GM12878 (cell line): ENCODE measurements at regions not wholly inside any gene's neighbourhood (a gene's known extent, or its start where the extent isn't known, plus 50 kb on each side); places are given as distances from the start of the nearest gene placed in this dataset.

ENCODE experiments used
- ATAC-seq: fragments of 200-7000 bp; cut with Tn5 transposase; 3 replicates; pipeline ENCODE4 v1.9.1; 2020; ENCODE audit warnings: mild to moderate bottlenecking, moderate library complexity
- BruUV-seq: library from RNA; stranded (reverse); fragments of 400-500 nt; replicated peaks from 2 replicates; lab custom pipeline; 2021; lab: Mats Ljungman, UMichigan
- CTCF ChIA-PET: fragments of 300-600 bp; sonication (Branson Sonifier 250); formaldehyde crosslinking; extraction: SDS; loops from one replicate; lab custom pipeline; 2021; ENCODE audit warnings: inconsistent platforms; lab: Yijun Ruan, JAX
- POLR2A ChIA-PET: fragments of 350-600 bp; formaldehyde crosslinking; extraction: SDS; loops from one replicate; lab custom pipeline; 2021; ENCODE audit warnings: inconsistent platforms; lab: Charles Lee
- RAD21 ChIA-PET: fragments of 300-600 bp; sonication (Branson Sonifier 250); formaldehyde crosslinking; loops from one replicate; lab custom pipeline; 2023; ENCODE audit warnings: antibody characterized with exemption; ENCODE audit not compliant: unreplicated experiment; lab: Charles Lee
- SMC1A ChIA-PET: fragments of 300-600 bp; sonication (Branson Sonifier 250); formaldehyde crosslinking; loops from one replicate; lab custom pipeline; 2023; ENCODE audit not compliant: unreplicated experiment, uncharacterized antibody; lab: Charles Lee
- DNase-seq: peaks from one replicate; pipeline ENCODE4 v3.0.0-alpha.2; 2011; ENCODE audit warnings: low read depth, low spot score
- FAIRE-seq: peaks from 3 replicates; lab custom pipeline; 2011; peaks lifted over from hg19 to GRCh38; lab: Jason Lieb, UNC
- H2AFZ ChIP-seq: 2 replicates; pipeline ENCODE4 v1.6.0; 2011; ENCODE audit warnings: low read depth, low read length, control low read depth; ENCODE audit not compliant: control insufficient read depth
- H3K27ac ChIP-seq: 2 replicates; pipeline ENCODE4 v1.5.1; 2011; ENCODE audit warnings: control low read depth; ENCODE audit not compliant: control insufficient read depth, insufficient read depth
- H3K27me3 ChIP-seq, 2 experiments: replicated peaks in 1 of 2; 2 replicates each; pipeline versions ENCODE4 v1.6.0 to v1.6.1; 2011; ENCODE audit warnings: low read length in 1 of 2; ENCODE audit not compliant: control insufficient read depth in 2 of 2, insufficient read depth in 2 of 2
- H3K36me3 ChIP-seq, 2 experiments: 2 replicates each; pipeline ENCODE4 v1.5.1; 2011; ENCODE audit warnings: low read length in 1 of 2; ENCODE audit not compliant: control insufficient read depth in 2 of 2, insufficient read depth in 2 of 2
- H3K4me1 ChIP-seq: 2 replicates; pipeline ENCODE4 v1.6.1; 2011; ENCODE audit warnings: mild to moderate bottlenecking, low read length, moderate library complexity, mixed read lengths; ENCODE audit not compliant: control insufficient read depth, insufficient read depth
- H3K4me2 ChIP-seq: 2 replicates; pipeline ENCODE4 v1.6.0; 2011; ENCODE audit warnings: control low read depth; ENCODE audit not compliant: control insufficient read depth, insufficient read depth
- H3K4me3 ChIP-seq: fragments of 200-600 bp; sonication (generic); 2 replicates; pipeline ENCODE4 v1.5.1; 2016
- H3K79me2 ChIP-seq: 2 replicates; pipeline ENCODE4 v1.6.0; 2011; ENCODE audit warnings: low read length; ENCODE audit not compliant: control insufficient read depth, insufficient read depth
- H3K9ac ChIP-seq: 2 replicates; pipeline ENCODE4 v1.8.0; 2011; ENCODE audit warnings: low read length, control low read depth, mixed read lengths; ENCODE audit not compliant: control insufficient read depth, insufficient read depth
- H3K9me3 ChIP-seq: replicated peaks from 3 replicates; pipeline ENCODE4 v1.5.1; 2011; ENCODE audit warnings: mild to moderate bottlenecking, low read length; ENCODE audit not compliant: control insufficient read depth, insufficient read depth
- H4K20me1 ChIP-seq: 2 replicates; pipeline ENCODE4 v1.6.0; 2011; ENCODE audit not compliant: control insufficient read depth, insufficient read depth
- BMI1 ChIP-seq: fragments of 450-650 bp; IDR thresholded peaks from 2 replicates; pipeline ENCODE4 v1.6.1; 2016; ENCODE audit warnings: mild to moderate bottlenecking, moderate library complexity, borderline replicate concordance
- CHD4 ChIP-seq: fragments of 200-600 bp; sonication (generic); IDR thresholded peaks from 2 replicates; pipeline ENCODE4 v1.6.1; 2016; ENCODE audit warnings: mild to moderate bottlenecking
- DPF2 ChIP-seq: fragments of 450-650 bp; IDR thresholded peaks from 2 replicates; pipeline ENCODE4 v1.6.1; 2017; ENCODE audit warnings: mild to moderate bottlenecking
- NFYB ChIP-seq: IDR thresholded peaks from 2 replicates; pipeline ENCODE4 v1.6.1; 2011; ENCODE audit warnings: low read depth, mild to moderate bottlenecking, low read length, improper control_type of control experiment, moderate library complexity; ENCODE audit not compliant: insufficient read depth
- NRF1 ChIP-seq: conservative IDR thresholded peaks from 2 replicates; pipeline ENCODE4 v1.6.1; 2011; ENCODE audit warnings: mild to moderate bottlenecking, low read depth, low read length, improper control_type of control experiment
- PKNOX1 ChIP-seq: fragments of 450-650 bp; IDR thresholded peaks from 2 replicates; pipeline ENCODE4 v1.6.1; 2016; ENCODE audit warnings: mild to moderate bottlenecking
- POLR2AphosphoS2 ChIP-seq: IDR thresholded peaks from 2 replicates; pipeline ENCODE4 v1.6.1; 2011; ENCODE audit warnings: low read depth, mild to moderate bottlenecking, low read length, improper control_type of control experiment, moderate library complexity
- POU2F2 ChIP-seq: IDR thresholded peaks from 3 replicates; pipeline ENCODE4 v1.6.1; 2011; ENCODE audit warnings: low read depth, mild to moderate bottlenecking, low read length, borderline replicate concordance
- RFX5 ChIP-seq: IDR thresholded peaks from 2 replicates; pipeline ENCODE4 v1.6.1; 2011; ENCODE audit warnings: low read depth, low read length, improper control_type of control experiment
- RUNX3 ChIP-seq: IDR thresholded peaks from 2 replicates; pipeline ENCODE4 v1.6.1; 2012; ENCODE audit warnings: low read length, inconsistent platforms
- SREBF1 ChIP-seq: IDR thresholded peaks from 2 replicates; pipeline ENCODE4 v1.6.1; 2012; ENCODE audit warnings: mild to moderate bottlenecking, low read length
- SREBF2 ChIP-seq: IDR thresholded peaks from 2 replicates; pipeline ENCODE4 v1.6.1; 2012; ENCODE audit warnings: mild to moderate bottlenecking, low read length
- SUZ12 ChIP-seq: fragments of 200-600 bp; sonication (generic); IDR thresholded peaks from one replicate; pipeline ENCODE4 v1.6.1; 2018; ENCODE audit warnings: antibody characterized with exemption, mild to moderate bottlenecking; ENCODE audit not compliant: unreplicated experiment
- TAF1 ChIP-seq: IDR thresholded peaks from 2 replicates; pipeline ENCODE4 v1.6.1; 2011; ENCODE audit warnings: mild to moderate bottlenecking, low read depth, low read length, borderline replicate concordance
- ZNF207 ChIP-seq: fragments of 450-650 bp; IDR thresholded peaks from 2 replicates; pipeline ENCODE4 v1.6.1; 2014; ENCODE audit warnings: antibody characterized with exemption, mild to moderate bottlenecking, borderline replicate concordance
- ZNF687 ChIP-seq: fragments of 450-650 bp; IDR thresholded peaks from 2 replicates; pipeline ENCODE4 v1.6.1; 2017; ENCODE audit warnings: mild to moderate bottlenecking, moderate library complexity
- WGBS: methylation state at CpG from one replicate; pipeline ENCODE4 v1.1.6; 2016; ENCODE audit warnings: low lambda C conversion rate; ENCODE audit not compliant: insufficient replicate concordance, insufficient coverage; ENCODE audit errors: missing lambda C conversion rate; 5-methylcytosine and 5-hydroxymethylcytosine counted together
- in situ Hi-C: fragments of 300-500 bp; cut with MboI; formaldehyde crosslinking; loops from 9 replicates; pipeline ENCODE4 v1.14.3; 2018; ENCODE audit warnings: mixed read lengths
- intact Hi-C: fragments of 100-400 bp; cut with micrococcal nuclease; formaldehyde crosslinking; loops from one replicate; pipeline ENCODE4 v1.14.2; 2022; ENCODE audit not compliant: unreplicated experiment

GRCh38 chr15:69551391-69552056 lies 98.9 kb downstream of the RPLP1 start:
- FAIRE-seq, result no peak
- intact Hi-C loops (no loop called here), in situ Hi-C loops (no loop called here)
- POLR2A ChIA-PET, result no interaction called here
- no TSS peak for BruUV-seq
- Histone ChIP-seq H3K36me3 (no peaks in the 10 kb centered on the region), H3K79me2 (no peaks in the 10 kb centered on the region), H3K27me3 (peaks cover 0 to 6% of the 10 kb centered on the region in 2 experiments; a peak in 2 of 4 replicates), H3K27ac (no peak overlapping the region), H3K4me1 (no peaks in the 10 kb centered on the region), H2AFZ (no peak overlapping the region), H3K4me3 (no peak overlapping the region), H4K20me1 (no peaks in the 10 kb centered on the region), H3K9ac (no peak overlapping the region), H3K9me3 (peaks cover 6% of the 10 kb centered on the region; the same call in 1 of the 3 replicates), H3K4me2 (no peak overlapping the region)
- RAD21 ChIA-PET, result no interaction called here
- DNase-seq, result no peak
- WGBS, result 41% methylated on average over 5 of the region's 5 CpGs
- SMC1A ChIA-PET, result interaction anchor here (1.0 kb wide), 1 partner anchor 12 kb away, joined by 4 read pairs; no protein-coding TSS in a partner anchor
- ATAC-seq, result no peak
- TF ChIP-seq NRF1, result no peak
- TF ChIP-seq PKNOX1, result no peak
- no peak for TF ChIP-seq BMI1
- TF ChIP-seq SUZ12, result no peak
- TF ChIP-seq RUNX3, result no peak
- TF ChIP-seq ZNF687, result no peak
- TF ChIP-seq RFX5, result no peak
- TF ChIP-seq CHD4, result no peak
- TF ChIP-seq SREBF1, result no peak
- no peak for TF ChIP-seq NFYB
- TF ChIP-seq ZNF207, result no peak
- no peak for TF ChIP-seq TAF1
- TF ChIP-seq POLR2AphosphoS2, result no peak
- no peak for TF ChIP-seq DPF2
- TF ChIP-seq POU2F2, result no peak
- TF ChIP-seq SREBF2, result no peak
- CTCF ChIA-PET, result no interaction called here
